Tibial nerve (tissue), 4 donors: ENCODE measurements at regions not wholly inside any gene's neighbourhood (a gene's known extent, or its start where the extent isn't known, plus 50 kb on each side); places are given as distances from the start of the nearest gene placed in this dataset.

Experiments used
- CTCF ChIP-seq, 5 experiments: fragments of 200-600 bp in 3 of 5; fragments of 450-650 bp in 2 of 5; sonication (generic) in 3 of 5; IDR thresholded peaks; one replicate each; pipeline ENCODE4 v1.5.1; 2016 to 2019; ENCODE audit warnings: antibody characterized with exemption in 5 of 5, mild to moderate bottlenecking in 3 of 5, moderate library complexity in 2 of 5
- EP300 ChIP-seq, 2 donors: sonication (generic); formaldehyde crosslinking; IDR thresholded peaks; one replicate each; pipeline ENCODE4 v1.6.1; 2017; ENCODE audit warnings: antibody characterized with exemption in 2 of 2, mild to moderate bottlenecking in 1 of 2

- TF ChIP-seq CTCF (IDR thresholded peaks at IDR 0.05), result no peak
- TF ChIP-seq EP300 (IDR thresholded peaks at IDR 0.05), result no peak
Measured at GRCh38 chr16:8511464-8511863, 78.8 kb downstream of the TMEM114 start.
